ENCODE measurements at regions not wholly inside any gene's neighbourhood (a gene's known extent, or its start where the extent isn't known, plus 50 kb on each side); places are given as distances from the start of the nearest gene placed in this dataset.
"Not testable (repeated sequence)": the region's sequence is repeated elsewhere in the genome, so short reads cannot be mapped to it uniquely, and the experiment has no call there.

GRCh38 chr12:73009138-73009834 is 737.1 kb downstream of the TRHDE start:
- DNase-seq (ENCODE audit: low spot score), result not testable (repeated sequence)

GRCh38 chr12:73017981-73018380 is 745.8 kb downstream of the TRHDE start:
- DNase-seq (ENCODE audit: low spot score), result no peak

GRCh38 chr12:73053893-73054292 is 781.7 kb downstream of the TRHDE start:
- DNase-seq (ENCODE audit: low spot score), result no peak

GRCh38 chr12:73057428-73057827 is 785.3 kb downstream of the TRHDE start:
- no peak for DNase-seq (ENCODE audit: low spot score)

GRCh38 chr12:73065913-73066312 is 793.7 kb downstream of the TRHDE start:
- DNase-seq (ENCODE audit: low spot score), result no peak

- DNase-seq (ENCODE audit: low spot score), result no peak
Observed at GRCh38 chr12:73067616-73068015, 795.4 kb downstream of the TRHDE start.

- no peak for DNase-seq (ENCODE audit: low spot score)
Observed at GRCh38 chr12:73072214-73072613, 800.0 kb downstream of the TRHDE start.

GRCh38 chr12:73076760-73077159 is 804.6 kb downstream of the TRHDE start:
- DNase-seq (ENCODE audit: low spot score), result no peak

GRCh38 chr12:73083736-73084135 is 811.6 kb downstream of the TRHDE start:
- no peak for DNase-seq (ENCODE audit: low spot score)

GRCh38 chr12:73106296-73106695 is 834.1 kb downstream of the TRHDE start:
- DNase-seq (ENCODE audit: low spot score), result no peak

- no peak for DNase-seq (ENCODE audit: low spot score)
Observed at GRCh38 chr12:73106896-73107295, 834.7 kb downstream of the TRHDE start.

GRCh38 chr12:73110816-73111215 is 838.6 kb downstream of the TRHDE start:
- no peak for DNase-seq (ENCODE audit: low spot score)

GRCh38 chr12:73112035-73112816 is 840.1 kb downstream of the TRHDE start:
- no peak for DNase-seq (ENCODE audit: low spot score)

GRCh38 chr12:73124480-73124879 is 852.3 kb downstream of the TRHDE start:
- DNase-seq (ENCODE audit: low spot score), result no peak

GRCh38 chr12:73125148-73125547 is 853.0 kb downstream of the TRHDE start:
- no peak for DNase-seq (ENCODE audit: low spot score)

GRCh38 chr12:73136386-73136785 is 864.2 kb downstream of the TRHDE start:
- no peak for DNase-seq (ENCODE audit: low spot score)

GRCh38 chr12:73139642-73140041 is 867.5 kb downstream of the TRHDE start:
- not testable (repeated sequence) for DNase-seq (ENCODE audit: low spot score)

GRCh38 chr12:73158341-73158740 is 886.2 kb downstream of the TRHDE start:
- DNase-seq (ENCODE audit: low spot score), result no peak

- no peak for DNase-seq (ENCODE audit: low spot score)
Observed at GRCh38 chr12:73159954-73160353, 887.8 kb downstream of the TRHDE start.

GRCh38 chr12:73161970-73162369 is 889.8 kb downstream of the TRHDE start:
- DNase-seq (ENCODE audit: low spot score), result no peak

- DNase-seq (ENCODE audit: low spot score), result no peak
Observed at GRCh38 chr12:73180734-73181133, 908.6 kb downstream of the TRHDE start.

- no peak for DNase-seq (ENCODE audit: low spot score)
Observed at GRCh38 chr12:73181244-73181643, 909.1 kb downstream of the TRHDE start.

GRCh38 chr12:73185403-73185802 is 913.2 kb downstream of the TRHDE start:
- no peak for DNase-seq (ENCODE audit: low spot score)

GRCh38 chr12:73186272-73186671 is 914.1 kb downstream of the TRHDE start:
- no peak for DNase-seq (ENCODE audit: low spot score)
